K562 (cell line): ENCODE measurements at regions not wholly inside any gene's neighbourhood (a gene's known extent, or its start where the extent isn't known, plus 50 kb on each side); places are given as distances from the start of the nearest gene placed in this dataset.

ENCODE experiments used
- HDAC2 ChIP-seq: fragments of 450-650 bp; IDR thresholded peaks from 2 replicates; pipeline ENCODE4 v1.6.1; 2016; ENCODE audit warnings: mild to moderate bottlenecking
- ZNF140 ChIP-seq: fragments of 250-450 bp; sonication (Bioruptor Pico); IDR thresholded peaks from 2 replicates; pipeline ENCODE4 v1.8.0; 2021; ENCODE audit warnings: moderate library complexity, mild to moderate bottlenecking, inconsistent platforms
- ZNF143 ChIP-seq: sonication (generic); formaldehyde crosslinking; IDR thresholded peaks from 2 replicates; pipeline ENCODE4 v1.9.0; 2022; ENCODE audit warnings: mild to moderate bottlenecking, missing genetic modification reagents

DNA sequence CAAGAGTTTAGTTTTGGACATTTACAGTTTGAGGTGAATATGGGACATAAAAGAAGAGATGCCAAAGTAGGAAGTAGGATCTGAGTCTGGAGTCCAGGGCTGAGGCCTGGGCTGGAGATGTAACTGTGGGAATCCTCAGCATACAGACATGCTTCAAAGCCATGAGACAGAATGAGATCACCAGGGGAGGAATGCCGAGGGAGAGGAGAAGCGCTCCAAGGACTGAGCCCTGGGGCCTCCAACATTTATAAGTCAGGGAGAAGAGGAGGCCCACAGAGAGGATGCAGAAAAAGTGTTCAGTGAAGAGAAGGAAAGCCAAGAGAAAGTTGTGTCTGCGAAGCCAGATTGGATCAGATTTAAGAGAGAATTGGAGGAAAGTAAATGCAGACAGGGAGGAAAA, 277.5 kb upstream of the MYOCD start:
- TF ChIP-seq ZNF140 (CRISPR knock-in tag) (no peak), HDAC2 (no peak), ZNF143 (no peak)
